HT1080 (cell line): ENCODE measurements at regions not wholly inside any gene's neighbourhood (a gene's known extent, or its start where the extent isn't known, plus 50 kb on each side); places are given as distances from the start of the nearest gene placed in this dataset.
A peak's percentile ranks its signal among the peaks of the same experiment; 100 is the strongest.
"Not testable (repeated sequence)": the region's sequence is repeated elsewhere in the genome, so short reads cannot be mapped to it uniquely, and the experiment has no call there.

Source experiments
- DNase-seq: peaks from one replicate; pipeline ENCODE4 v3.0.0-alpha.2; 2015; ENCODE audit warnings: low read depth

GRCh38 chr5:28468166-28468565 is 1429.8 kb upstream of the CDH9 start:
- peak; percentile 40 for DNase-seq

GRCh38 chr5:28463728-28464127 is 1425.3 kb upstream of the CDH9 start:
- DNase-seq = no peak

- no peak for DNase-seq
These were observed 1413.1 kb upstream of the CDH9 start for GRCh38 chr5:28451483-28451882.

- DNase-seq = no peak
These were observed 1412.6 kb upstream of the CDH9 start for GRCh38 chr5:28450997-28451396.

- no peak for DNase-seq
These were observed 1410.4 kb upstream of the CDH9 start for GRCh38 chr5:28448791-28449190.

GRCh38 chr5:28430565-28431178 is 1392.3 kb upstream of the CDH9 start:
- no peak for DNase-seq

GRCh38 chr5:28421141-28421540 is 1382.8 kb upstream of the CDH9 start:
- DNase-seq = no peak

GRCh38 chr5:28415791-28416443 is 1377.5 kb upstream of the CDH9 start:
- DNase-seq = no peak

GRCh38 chr5:28414619-28415018 is 1376.2 kb upstream of the CDH9 start:
- no peak for DNase-seq

GRCh38 chr5:28408651-28409050 is 1370.3 kb upstream of the CDH9 start:
- DNase-seq = no peak

GRCh38 chr5:28408186-28408585 is 1369.8 kb upstream of the CDH9 start:
- peak; percentile 93 for DNase-seq

- no peak for DNase-seq
These were observed 1366.1 kb upstream of the CDH9 start for GRCh38 chr5:28404363-28405071.

- no peak for DNase-seq
These were observed 1365.5 kb upstream of the CDH9 start for GRCh38 chr5:28403846-28404245.

GRCh38 chr5:28402590-28403301 is 1364.4 kb upstream of the CDH9 start:
- DNase-seq = no peak

GRCh38 chr5:28400076-28400475 is 1361.7 kb upstream of the CDH9 start:
- no peak for DNase-seq

- DNase-seq = no peak
These were observed 1360.8 kb upstream of the CDH9 start for GRCh38 chr5:28399211-28399610.

GRCh38 chr5:28398185-28398584 is 1359.8 kb upstream of the CDH9 start:
- DNase-seq = no peak

- no peak for DNase-seq
These were observed 1359.1 kb upstream of the CDH9 start for GRCh38 chr5:28397502-28397941.

- no peak for DNase-seq
These were observed 1352.9 kb upstream of the CDH9 start for GRCh38 chr5:28391277-28391676.

GRCh38 chr5:28390341-28390740 is 1352.0 kb upstream of the CDH9 start:
- no peak for DNase-seq

GRCh38 chr5:28389727-28390126 is 1351.3 kb upstream of the CDH9 start:
- not testable (repeated sequence) for DNase-seq

GRCh38 chr5:28388428-28388827 is 1350.0 kb upstream of the CDH9 start:
- no peak for DNase-seq
